Liver (tissue), 8 donors: ENCODE measurements at regions not wholly inside any gene's neighbourhood (a gene's known extent, or its start where the extent isn't known, plus 50 kb on each side); places are given as distances from the start of the nearest gene placed in this dataset.

Experiments
- DNase-seq: peaks from one replicate; pipeline ENCODE4 v3.0.0-alpha.2; 2017; ENCODE audit warnings: low spot score
- H3K27ac ChIP-seq, 2 donors: one replicate each; pipeline ENCODE4 v1.7.0; 2013; ENCODE audit warnings: inconsistent platforms in 2 of 2, low read length in 2 of 2, control low read depth in 1 of 2, low read depth in 1 of 2, mild to moderate bottlenecking in 1 of 2
- H3K27me3 ChIP-seq, 4 donors: one replicate each; pipeline versions ENCODE4 v1.6.1 to v1.7.0; 2013; ENCODE audit warnings: low read length in 3 of 4, inconsistent platforms in 1 of 4, mild to moderate bottlenecking in 1 of 4, moderate library complexity in 1 of 4; ENCODE audit not compliant: control insufficient read depth in 4 of 4, insufficient read depth in 4 of 4
- H3K36me3 ChIP-seq, 4 donors: one replicate each; pipeline versions ENCODE4 v1.6.1 to v1.7.0; 2013; ENCODE audit warnings: low read length in 3 of 4, mild to moderate bottlenecking in 3 of 4, low read depth in 1 of 4, moderate library complexity in 1 of 4; ENCODE audit not compliant: control insufficient read depth in 4 of 4, insufficient read depth in 3 of 4
- H3K4me1 ChIP-seq, 4 donors: one replicate each; pipeline versions ENCODE4 v1.6.1 to v1.7.0; 2013; ENCODE audit warnings: low read length in 3 of 4, mild to moderate bottlenecking in 3 of 4, moderate library complexity in 1 of 4; ENCODE audit not compliant: control insufficient read depth in 4 of 4, insufficient read depth in 4 of 4
- H3K4me3 ChIP-seq, 3 donors: one replicate each; pipeline versions ENCODE4 v1.6.1 to v1.7.0; 2013; ENCODE audit warnings: low read length in 3 of 3, control low read depth in 1 of 3, low read depth in 1 of 3, mild to moderate bottlenecking in 1 of 3
- H3K9ac ChIP-seq, 2 donors: one replicate each; pipeline ENCODE4 v1.7.0; 2013; ENCODE audit warnings: low read length in 2 of 2, mild to moderate bottlenecking in 2 of 2, moderate library complexity in 2 of 2, control low read depth in 1 of 2, low read depth in 1 of 2
- H3K9me3 ChIP-seq, 4 donors: one replicate each; pipeline versions ENCODE4 v1.6.1 to v1.7.0; 2013; ENCODE audit warnings: low read length in 3 of 4; ENCODE audit not compliant: control insufficient read depth in 4 of 4
- EGR1 ChIP-seq, 2 donors: IDR thresholded peaks; 2 replicates each; pipeline ENCODE4 v1.6.1; 2016 to 2018; ENCODE audit warnings: antibody characterized with exemption in 2 of 2, low read depth in 2 of 2
- FOXA1 ChIP-seq: IDR thresholded peaks from 2 replicates; pipeline ENCODE4 v1.6.1; 2016; ENCODE audit warnings: antibody characterized with exemption
- FOXA2 ChIP-seq: IDR thresholded peaks from 2 replicates; pipeline ENCODE4 v1.6.1; 2016; ENCODE audit warnings: antibody characterized with exemption
- GABPA ChIP-seq, 2 donors: IDR thresholded peaks in 1 of 2; conservative IDR thresholded peaks in 1 of 2; 2 replicates each; pipeline ENCODE4 v1.6.1; 2016; ENCODE audit warnings: antibody characterized with exemption in 2 of 2, mild to moderate bottlenecking in 1 of 2, moderate library complexity in 1 of 2
- HNF4A ChIP-seq, 2 donors: conservative IDR thresholded peaks; 2 replicates each; pipeline ENCODE4 v1.6.1; 2016; ENCODE audit warnings: antibody characterized with exemption in 2 of 2, mild to moderate bottlenecking in 2 of 2
- HNF4G ChIP-seq: IDR thresholded peaks from 2 replicates; pipeline ENCODE4 v1.6.1; 2016; ENCODE audit warnings: antibody characterized with exemption
- JUND ChIP-seq, 2 donors: IDR thresholded peaks; 2 replicates each; pipeline ENCODE4 v1.6.1; 2016; ENCODE audit warnings: antibody characterized with exemption in 2 of 2
- NR2F2 ChIP-seq: IDR thresholded peaks from 2 replicates; pipeline ENCODE4 v1.6.1; 2016; ENCODE audit warnings: antibody characterized with exemption
- RAD21 ChIP-seq, 2 donors: IDR thresholded peaks; 2 replicates each; pipeline ENCODE4 v1.6.1; 2016; ENCODE audit warnings: antibody characterized with exemption in 2 of 2, mild to moderate bottlenecking in 2 of 2
- RXRA ChIP-seq, 2 donors: IDR thresholded peaks; 2 replicates each; pipeline ENCODE4 v1.6.1; 2017 to 2018; ENCODE audit warnings: antibody characterized with exemption in 2 of 2, mild to moderate bottlenecking in 1 of 2
- SP1 ChIP-seq: IDR thresholded peaks from 2 replicates; pipeline ENCODE4 v1.6.1; 2018; ENCODE audit warnings: antibody characterized with exemption, mild to moderate bottlenecking
- TAF1 ChIP-seq: conservative IDR thresholded peaks from 2 replicates; pipeline ENCODE4 v1.6.1; 2016; ENCODE audit warnings: antibody characterized with exemption, mild to moderate bottlenecking
- YY1 ChIP-seq: IDR thresholded peaks from 2 replicates; pipeline ENCODE4 v1.6.1; 2016; ENCODE audit warnings: antibody characterized with exemption, mild to moderate bottlenecking
- WGBS: extraction: QIAGEN DNeasy Blood & Tissue Kit; methylation state at CpG from one replicate; pipeline ENCODE4 v1.1.7; 2013; 5-methylcytosine and 5-hydroxymethylcytosine counted together
- TF ChIP-seq, protein P1 (sequence below): IDR thresholded peaks from 2 replicates; pipeline ENCODE4 v1.6.1; 2016; ENCODE audit warnings: antibody characterized with exemption
- TF ChIP-seq, protein P2 (sequence below): fragments of 150-350 bp; IDR thresholded peaks from 2 replicates; pipeline ENCODE4 v1.5.1; 2017; ENCODE audit warnings: improper control_type of control experiment, low read depth, low read length; ENCODE audit not compliant: missing input control
- TF ChIP-seq, protein P3 (sequence below): IDR thresholded peaks from 2 replicates; pipeline ENCODE4 v1.6.1; 2016; ENCODE audit warnings: antibody characterized with exemption, mild to moderate bottlenecking
- TF ChIP-seq, protein P4 (sequence below): IDR thresholded peaks from 2 replicates; pipeline ENCODE4 v1.6.1; 2016; ENCODE audit warnings: antibody characterized with exemption
- donor health status: healthy.
- donor health status: healthy.
- donor health status: healthy.
- donor health status: healthy.
- donor health status: healthy.

DNA sequence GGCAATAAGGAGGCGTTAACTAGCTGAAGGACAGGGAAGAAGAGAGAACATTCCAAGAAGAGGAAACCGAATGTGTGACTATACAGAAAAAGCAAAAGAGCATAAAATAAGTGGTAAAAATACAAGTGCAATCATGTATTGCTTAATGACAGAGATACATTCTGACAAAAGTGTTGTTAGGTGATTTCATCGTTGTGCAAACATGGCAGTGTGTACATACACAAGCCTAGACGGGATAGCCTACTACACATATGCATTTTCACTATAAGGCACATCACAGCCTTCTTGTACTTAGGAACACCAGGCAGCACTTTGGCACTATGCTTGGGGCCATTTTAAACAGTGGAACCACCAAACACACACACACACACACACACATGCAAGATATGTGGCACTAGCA, 299.3 kb downstream of the BCAT1 start:
- Histone ChIP-seq H3K4me1 (no peaks in the 10 kb centered on the region), H3K36me3 (no peaks in the 10 kb centered on the region), H3K9ac (no peak overlapping the region), H3K9me3 (no peaks in the 10 kb centered on the region), H3K27me3 (no peaks in the 10 kb centered on the region), H3K4me3 (no peak overlapping the region), H3K27ac (no peak overlapping the region)
- 63% methylated on average over 4 of the region's 4 CpGs for WGBS
- TF ChIP-seq EGR1 (IDR thresholded peaks at IDR 0.05; ENCODE audit: low read depth in 2 of 2), result no peak
- TF ChIP-seq RXRA (IDR thresholded peaks at IDR 0.05), result no peak
- TF ChIP-seq, protein P1, sequence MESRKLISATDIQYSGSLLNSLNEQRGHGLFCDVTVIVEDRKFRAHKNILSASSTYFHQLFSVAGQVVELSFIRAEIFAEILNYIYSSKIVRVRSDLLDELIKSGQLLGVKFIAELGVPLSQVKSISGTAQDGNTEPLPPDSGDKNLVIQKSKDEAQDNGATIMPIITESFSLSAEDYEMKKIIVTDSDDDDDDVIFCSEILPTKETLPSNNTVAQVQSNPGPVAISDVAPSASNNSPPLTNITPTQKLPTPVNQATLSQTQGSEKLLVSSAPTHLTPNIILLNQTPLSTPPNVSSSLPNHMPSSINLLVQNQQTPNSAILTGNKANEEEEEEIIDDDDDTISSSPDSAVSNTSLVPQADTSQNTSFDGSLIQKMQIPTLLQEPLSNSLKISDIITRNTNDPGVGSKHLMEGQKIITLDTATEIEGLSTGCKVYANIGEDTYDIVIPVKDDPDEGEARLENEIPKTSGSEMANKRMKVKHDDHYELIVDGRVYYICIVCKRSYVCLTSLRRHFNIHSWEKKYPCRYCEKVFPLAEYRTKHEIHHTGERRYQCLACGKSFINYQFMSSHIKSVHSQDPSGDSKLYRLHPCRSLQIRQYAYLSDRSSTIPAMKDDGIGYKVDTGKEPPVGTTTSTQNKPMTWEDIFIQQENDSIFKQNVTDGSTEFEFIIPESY, result no peak
- TF ChIP-seq JUND (IDR thresholded peaks at IDR 0.05), result no peak
- no peak for TF ChIP-seq RAD21 (IDR thresholded peaks at IDR 0.05)
- no peak for TF ChIP-seq HNF4A (conservative IDR thresholded peaks at IDR 0.05)
- TF ChIP-seq FOXA1, result no peak
- TF ChIP-seq GABPA (IDR thresholded peaks at IDR 0.05 in 1 of 2, conservative IDR thresholded peaks at IDR 0.05 in 1 of 2), result no peak
- TF ChIP-seq HNF4G, result no peak
- no peak for TF ChIP-seq NR2F2
- no peak for TF ChIP-seq TAF1
- TF ChIP-seq SP1, result no peak
- DNase-seq, result no peak

DNA sequence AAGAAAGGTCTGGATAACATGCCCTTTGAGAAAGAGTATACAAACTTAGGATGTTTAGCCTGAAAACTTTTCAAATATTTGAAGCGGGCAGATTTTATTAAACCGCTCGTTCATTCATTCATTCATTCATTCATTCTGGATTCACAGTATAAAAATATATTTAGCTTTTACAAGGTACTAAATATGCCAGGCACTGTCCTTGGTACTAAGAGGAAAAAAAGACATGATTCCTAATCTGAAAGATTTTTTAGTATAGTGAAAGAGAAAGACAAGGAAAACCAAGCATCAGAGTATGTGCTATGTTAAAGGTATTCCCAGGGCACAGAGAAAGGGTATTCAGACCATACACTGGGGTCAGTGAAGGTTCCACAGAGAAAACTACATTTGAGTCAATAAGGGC, 299.7 kb downstream of the BCAT1 start:
- TF ChIP-seq, protein P2, sequence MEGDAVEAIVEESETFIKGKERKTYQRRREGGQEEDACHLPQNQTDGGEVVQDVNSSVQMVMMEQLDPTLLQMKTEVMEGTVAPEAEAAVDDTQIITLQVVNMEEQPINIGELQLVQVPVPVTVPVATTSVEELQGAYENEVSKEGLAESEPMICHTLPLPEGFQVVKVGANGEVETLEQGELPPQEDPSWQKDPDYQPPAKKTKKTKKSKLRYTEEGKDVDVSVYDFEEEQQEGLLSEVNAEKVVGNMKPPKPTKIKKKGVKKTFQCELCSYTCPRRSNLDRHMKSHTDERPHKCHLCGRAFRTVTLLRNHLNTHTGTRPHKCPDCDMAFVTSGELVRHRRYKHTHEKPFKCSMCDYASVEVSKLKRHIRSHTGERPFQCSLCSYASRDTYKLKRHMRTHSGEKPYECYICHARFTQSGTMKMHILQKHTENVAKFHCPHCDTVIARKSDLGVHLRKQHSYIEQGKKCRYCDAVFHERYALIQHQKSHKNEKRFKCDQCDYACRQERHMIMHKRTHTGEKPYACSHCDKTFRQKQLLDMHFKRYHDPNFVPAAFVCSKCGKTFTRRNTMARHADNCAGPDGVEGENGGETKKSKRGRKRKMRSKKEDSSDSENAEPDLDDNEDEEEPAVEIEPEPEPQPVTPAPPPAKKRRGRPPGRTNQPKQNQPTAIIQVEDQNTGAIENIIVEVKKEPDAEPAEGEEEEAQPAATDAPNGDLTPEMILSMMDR, result no peak
- TF ChIP-seq, protein P1, result no peak
- TF ChIP-seq, protein P3, sequence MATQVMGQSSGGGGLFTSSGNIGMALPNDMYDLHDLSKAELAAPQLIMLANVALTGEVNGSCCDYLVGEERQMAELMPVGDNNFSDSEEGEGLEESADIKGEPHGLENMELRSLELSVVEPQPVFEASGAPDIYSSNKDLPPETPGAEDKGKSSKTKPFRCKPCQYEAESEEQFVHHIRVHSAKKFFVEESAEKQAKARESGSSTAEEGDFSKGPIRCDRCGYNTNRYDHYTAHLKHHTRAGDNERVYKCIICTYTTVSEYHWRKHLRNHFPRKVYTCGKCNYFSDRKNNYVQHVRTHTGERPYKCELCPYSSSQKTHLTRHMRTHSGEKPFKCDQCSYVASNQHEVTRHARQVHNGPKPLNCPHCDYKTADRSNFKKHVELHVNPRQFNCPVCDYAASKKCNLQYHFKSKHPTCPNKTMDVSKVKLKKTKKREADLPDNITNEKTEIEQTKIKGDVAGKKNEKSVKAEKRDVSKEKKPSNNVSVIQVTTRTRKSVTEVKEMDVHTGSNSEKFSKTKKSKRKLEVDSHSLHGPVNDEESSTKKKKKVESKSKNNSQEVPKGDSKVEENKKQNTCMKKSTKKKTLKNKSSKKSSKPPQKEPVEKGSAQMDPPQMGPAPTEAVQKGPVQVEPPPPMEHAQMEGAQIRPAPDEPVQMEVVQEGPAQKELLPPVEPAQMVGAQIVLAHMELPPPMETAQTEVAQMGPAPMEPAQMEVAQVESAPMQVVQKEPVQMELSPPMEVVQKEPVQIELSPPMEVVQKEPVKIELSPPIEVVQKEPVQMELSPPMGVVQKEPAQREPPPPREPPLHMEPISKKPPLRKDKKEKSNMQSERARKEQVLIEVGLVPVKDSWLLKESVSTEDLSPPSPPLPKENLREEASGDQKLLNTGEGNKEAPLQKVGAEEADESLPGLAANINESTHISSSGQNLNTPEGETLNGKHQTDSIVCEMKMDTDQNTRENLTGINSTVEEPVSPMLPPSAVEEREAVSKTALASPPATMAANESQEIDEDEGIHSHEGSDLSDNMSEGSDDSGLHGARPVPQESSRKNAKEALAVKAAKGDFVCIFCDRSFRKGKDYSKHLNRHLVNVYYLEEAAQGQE, result no peak
- TF ChIP-seq EGR1 (IDR thresholded peaks at IDR 0.05; ENCODE audit: low read depth in 2 of 2) (no peak), YY1 (no peak), RAD21 (IDR thresholded peaks at IDR 0.05) (no peak), GABPA (IDR thresholded peaks at IDR 0.05 in 1 of 2, conservative IDR thresholded peaks at IDR 0.05 in 1 of 2) (no peak), TAF1 (no peak), FOXA1 (no peak), HNF4A (conservative IDR thresholded peaks at IDR 0.05) (no peak), JUND (IDR thresholded peaks at IDR 0.05) (no peak), SP1 (no peak), RXRA (IDR thresholded peaks at IDR 0.05) (no peak), FOXA2 (no peak)
- TF ChIP-seq, protein P4, sequence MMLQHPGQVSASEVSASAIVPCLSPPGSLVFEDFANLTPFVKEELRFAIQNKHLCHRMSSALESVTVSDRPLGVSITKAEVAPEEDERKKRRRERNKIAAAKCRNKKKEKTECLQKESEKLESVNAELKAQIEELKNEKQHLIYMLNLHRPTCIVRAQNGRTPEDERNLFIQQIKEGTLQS, result no peak
- WGBS, result 50% methylated on average over 3 of the region's 3 CpGs
- no peak for DNase-seq

More for the DNA sequence above, 299.7 kb downstream of the BCAT1 start:
- Histone ChIP-seq H3K27ac (no peak overlapping the region), H3K27me3 (no peaks in the 10 kb centered on the region), H3K4me1 (no peaks in the 10 kb centered on the region), H3K36me3 (no peaks in the 10 kb centered on the region), H3K4me3 (no peak overlapping the region), H3K9me3 (no peaks in the 10 kb centered on the region), H3K9ac (no peak overlapping the region)
